Sigmoid colon (tissue), 4 donors: ENCODE measurements at regions not wholly inside any gene's neighbourhood (a gene's known extent, or its start where the extent isn't known, plus 50 kb on each side); places are given as distances from the start of the nearest gene placed in this dataset.

Source experiments
- CTCF ChIP-seq, 4 experiments: fragments of 450-650 bp in 3 of 4; fragments of 200-600 bp in 1 of 4; IDR thresholded peaks; one replicate each; pipeline ENCODE4 v1.5.1; 2016 to 2019; ENCODE audit warnings: antibody characterized with exemption in 4 of 4, mild to moderate bottlenecking in 3 of 4, moderate library complexity in 2 of 4
- EP300 ChIP-seq, 4 donors: sonication (generic); formaldehyde crosslinking; IDR thresholded peaks; one replicate each; pipeline ENCODE4 v1.6.1; 2017; ENCODE audit warnings: antibody characterized with exemption in 4 of 4
- POLR2A ChIP-seq, 2 donors: fragments of 450-650 bp; IDR thresholded peaks; one replicate each; pipeline ENCODE4 v1.6.1; 2016; ENCODE audit warnings: antibody characterized with exemption in 2 of 2, mild to moderate bottlenecking in 2 of 2, moderate library complexity in 2 of 2

DNA sequence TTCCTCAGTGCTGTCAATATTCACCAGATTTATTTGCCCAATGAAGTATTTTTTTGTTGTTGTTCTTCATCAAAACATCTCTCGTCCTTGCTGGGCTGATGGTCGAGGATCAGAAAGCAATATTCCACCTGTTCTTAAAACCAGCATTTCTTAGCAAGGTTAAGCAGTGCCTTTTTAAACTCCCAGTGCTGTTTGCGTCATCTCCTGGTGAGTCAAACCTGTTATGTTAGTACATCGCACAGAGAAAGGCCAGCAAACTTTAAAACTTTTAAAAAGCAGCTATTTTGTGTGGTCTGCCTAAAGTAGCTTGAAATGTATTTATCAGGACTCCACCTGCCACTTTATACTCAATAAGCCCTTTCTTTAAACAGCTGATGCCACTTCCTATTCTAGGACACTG lies 802.0 kb downstream of the KCNA4 start:
- TF ChIP-seq EP300 (IDR thresholded peaks at IDR 0.05): no peak
- no peak for TF ChIP-seq POLR2A (IDR thresholded peaks at IDR 0.05)
- no peak for TF ChIP-seq CTCF (IDR thresholded peaks at IDR 0.05)
